ENCODE measurements at regions not wholly inside any gene's neighbourhood (a gene's known extent, or its start where the extent isn't known, plus 50 kb on each side); places are given as distances from the start of the nearest gene placed in this dataset.

DNA sequence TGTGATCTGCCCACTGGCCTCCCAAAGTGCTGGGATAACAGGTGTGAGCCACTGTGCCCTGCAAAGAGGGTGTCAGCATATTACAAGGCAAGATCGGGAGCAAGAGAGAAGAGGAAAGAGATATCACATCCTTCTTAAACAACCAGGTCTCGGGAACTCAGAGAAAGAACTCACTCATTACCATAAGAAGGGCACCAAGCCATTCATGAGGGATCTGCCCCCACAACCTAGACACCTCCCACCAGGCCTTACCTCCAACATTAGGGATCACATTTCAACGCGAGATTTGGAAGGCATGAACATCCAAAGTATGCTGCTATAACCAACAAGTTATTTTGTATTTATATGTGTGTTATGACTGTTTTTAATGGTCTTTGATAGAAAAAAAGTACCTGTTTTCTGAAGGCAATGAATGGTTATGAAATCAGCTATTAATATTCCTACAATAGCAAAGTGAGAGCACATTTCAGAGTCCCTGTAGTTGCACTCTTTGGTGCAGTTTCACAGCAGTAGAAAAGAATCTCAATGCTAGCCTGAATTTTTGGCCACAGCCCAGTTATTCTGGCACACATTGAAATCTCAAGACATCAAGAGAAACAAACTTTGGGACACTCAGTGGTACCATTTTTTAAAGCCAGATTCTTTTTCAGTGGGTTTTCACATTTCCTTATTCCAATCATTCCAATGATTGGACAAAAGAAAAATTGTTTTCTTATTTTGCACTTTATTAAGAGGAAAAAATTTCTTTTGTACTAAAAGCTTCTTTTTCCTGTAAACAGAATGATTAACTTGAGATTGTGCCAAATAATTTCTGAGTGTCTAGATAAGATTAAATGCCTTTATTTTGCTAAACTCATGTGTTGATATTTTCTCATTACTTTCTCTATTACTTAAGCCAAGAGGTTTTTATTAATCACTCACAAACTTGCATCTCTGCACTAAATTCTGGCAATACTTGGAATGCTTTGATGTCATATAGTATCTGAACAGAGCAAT, 582.6 kb upstream of the ATP2B1 start:
- TF ChIP-seq, protein P1, sequence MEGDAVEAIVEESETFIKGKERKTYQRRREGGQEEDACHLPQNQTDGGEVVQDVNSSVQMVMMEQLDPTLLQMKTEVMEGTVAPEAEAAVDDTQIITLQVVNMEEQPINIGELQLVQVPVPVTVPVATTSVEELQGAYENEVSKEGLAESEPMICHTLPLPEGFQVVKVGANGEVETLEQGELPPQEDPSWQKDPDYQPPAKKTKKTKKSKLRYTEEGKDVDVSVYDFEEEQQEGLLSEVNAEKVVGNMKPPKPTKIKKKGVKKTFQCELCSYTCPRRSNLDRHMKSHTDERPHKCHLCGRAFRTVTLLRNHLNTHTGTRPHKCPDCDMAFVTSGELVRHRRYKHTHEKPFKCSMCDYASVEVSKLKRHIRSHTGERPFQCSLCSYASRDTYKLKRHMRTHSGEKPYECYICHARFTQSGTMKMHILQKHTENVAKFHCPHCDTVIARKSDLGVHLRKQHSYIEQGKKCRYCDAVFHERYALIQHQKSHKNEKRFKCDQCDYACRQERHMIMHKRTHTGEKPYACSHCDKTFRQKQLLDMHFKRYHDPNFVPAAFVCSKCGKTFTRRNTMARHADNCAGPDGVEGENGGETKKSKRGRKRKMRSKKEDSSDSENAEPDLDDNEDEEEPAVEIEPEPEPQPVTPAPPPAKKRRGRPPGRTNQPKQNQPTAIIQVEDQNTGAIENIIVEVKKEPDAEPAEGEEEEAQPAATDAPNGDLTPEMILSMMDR (conservative IDR thresholded peaks at IDR 0.05) = no peak
- H3K36me3 Mint-ChIP-seq (ENCODE audit: insufficient read depth in 1 of 3, low read depth in 3 of 3) = peaks cover 3 to 21% (median 7%) of the 10 kb centered on the region in 3 experiments
- Histone ChIP-seq H2BK120ac (ENCODE audit: low read depth, low read length, poor library complexity, severe bottlenecking) (no peak overlapping the region), H3K27ac (ENCODE audit: insufficient read length, low read depth, low read length) (no peak overlapping the region), H3K4me1 (ENCODE audit: insufficient read depth, low read length) (no peaks in the 10 kb centered on the region), H3K56ac (ENCODE audit: insufficient read length, low read depth, low read length) (no peak overlapping the region), H2BK12ac (ENCODE audit: insufficient read length, low read depth, low read length) (no peak overlapping the region), H2AFZ (ENCODE audit: low read length) (no peak overlapping the region), H3K9me3 (ENCODE audit: control insufficient read depth, low read depth, low read length) (no peaks in the 10 kb centered on the region), H3T11ph (ENCODE audit: low read length) (no peak overlapping the region), H4K91ac (ENCODE audit: insufficient read length, low read depth, low read length) (no peak overlapping the region), H4K5ac (ENCODE audit: insufficient read length, low read depth, low read length) (no peak overlapping the region), H3K4me2 (ENCODE audit: insufficient read depth, insufficient read length, low read length) (no peak overlapping the region), H3K4ac (ENCODE audit: low read depth, low read length) (no peak overlapping the region), H2AK5ac (ENCODE audit: insufficient read length, low read length) (no peak overlapping the region), H2BK15ac (ENCODE audit: low read depth, low read length) (no peak overlapping the region), H3K23ac (ENCODE audit: insufficient read length, low read depth, low read length) (no peak overlapping the region), H2BK5ac (ENCODE audit: insufficient read length, low read length) (no peak overlapping the region), H3K79me2 (ENCODE audit: insufficient read depth, low read length) (no peaks in the 10 kb centered on the region), H3K9ac (ENCODE audit: extremely low read depth, insufficient read length, low read length) (no peak overlapping the region), H3K79me1 (ENCODE audit: insufficient read depth, low read depth, low read length, poor library complexity, severe bottlenecking) (no peaks in the 10 kb centered on the region), H3K18ac (ENCODE audit: insufficient read length, low read depth, low read length) (no peak overlapping the region), H4K20me1 (ENCODE audit: control insufficient read depth, insufficient read depth, insufficient read length) (no peaks in the 10 kb centered on the region), H4K8ac (replicated peaks; ENCODE audit: insufficient read length, low read depth, low read length) (no peak overlapping the region), H3K27me3 (ENCODE audit: insufficient read depth, low read length) (no peaks in the 10 kb centered on the region), H3K23me2 (ENCODE audit: insufficient read length, low read depth, low read length, poor library complexity, severe bottlenecking) (no peaks in the 10 kb centered on the region), H3K14ac (ENCODE audit: insufficient read depth, low read length) (no peak overlapping the region), H2BK20ac (ENCODE audit: low read depth, low read length, poor library complexity, severe bottlenecking) (no peak overlapping the region)
- peaks cover 16 to 25% of the 10 kb centered on the region in 2 experiments for H3K9me3 Mint-ChIP-seq
- H3K4me3 Mint-ChIP-seq = no peak overlapping the region
- DNase-seq = peak; percentile 39
- 0 out of 7 replicates have a peak overlapping the region, but pooled peaks of 1 of the 3 experiments have one; percentile 21 for H3K27ac Mint-ChIP-seq
- peaks cover 13 to 14% of the 10 kb centered on the region in 2 experiments for H3K4me1 Mint-ChIP-seq
- no peaks in the 10 kb centered on the region for H3K27me3 Mint-ChIP-seq (ENCODE audit: low read depth)
- no CpG with 5 or more reads among the region's 4 CpGs for WGBS (ENCODE audit: extremely low coverage, insufficient read length, low lambda C conversion rate)

Measured in H9 (cell line).